ENCODE measurements at regions not wholly inside any gene's neighbourhood (a gene's known extent, or its start where the extent isn't known, plus 50 kb on each side); places are given as distances from the start of the nearest gene placed in this dataset.

GRCh38 chr7:53658951-53659350, 623.5 kb downstream of the POM121L12 start:
- intact Hi-C loops (cut with micrococcal nuclease; ENCODE audit: unreplicated experiment): no loop called here
- POLR2A ChIA-PET: no interaction called here
- H3K27me3 ChIP-seq (ENCODE audit: control insufficient read depth in 1 of 2, insufficient read depth in 2 of 2, low read length in 2 of 2): no peaks in the 10 kb centered on the region
- FAIRE-seq (no peak), DNase-seq (ENCODE audit: low spot score) (no peak), ATAC-seq (no peak)
- H3K4me2 ChIP-seq (ENCODE audit: low read depth, low read length): no peak overlapping the region
- no TSS peak for BruUV-seq (replicated peaks)
- H2AFZ ChIP-seq (ENCODE audit: low read length): no peak overlapping the region
- H3K4me1 ChIP-seq (ENCODE audit: insufficient read depth, low read length): no peaks in the 10 kb centered on the region
- CTCF ChIA-PET (ENCODE audit: low intra/inter-chr PET ratio, low total read pairs): no interaction called here
- H3K4me3 ChIP-seq (replicated peaks in 1 of 3; ENCODE audit: insufficient read depth in 1 of 3, low read depth in 2 of 3, low read length in 3 of 3): no peak overlapping the region
- peaks cover 77% of the 10 kb centered on the region for H3K9me3 ChIP-seq (ENCODE audit: low read length)
- no peak overlapping the region for H3K9ac ChIP-seq (ENCODE audit: insufficient read depth, low read depth, low read length)
- in situ Hi-C loops (cut with HindIII; ENCODE audit: extremely low pct_ligation_motif_present, low pct_unique_long_range_greater_than_20kb): no loop called here
- no peaks in the 10 kb centered on the region for H4K20me1 ChIP-seq (ENCODE audit: insufficient read depth, low read length)
- peak; percentile 34; the same call in 1 of the 2 replicates for TF ChIP-seq MAFF (IDR thresholded peaks at IDR 0.05; ENCODE audit: low read depth, low read length)
- TF ChIP-seq ZHX2 (IDR thresholded peaks at IDR 0.05; ENCODE audit: low read depth): no peak
- no peak for TF ChIP-seq ZHX2 (CRISPR knock-in tag; IDR thresholded peaks at IDR 0.05; ENCODE audit: borderline replicate concordance)
- peak; percentile 41 to 69; a peak in 3 of 4 replicates for TF ChIP-seq MAFK (conservative IDR thresholded peaks at IDR 0.05 in 1 of 2, IDR thresholded peaks at IDR 0.05 in 1 of 2; ENCODE audit: low read length in 2 of 2)
- no peaks in the 10 kb centered on the region for H3K79me2 ChIP-seq (ENCODE audit: insufficient read depth, low read length)
- no peak overlapping the region for H3K27ac ChIP-seq (ENCODE audit: extremely low read length, insufficient read depth, low read length)
- WGBS (ENCODE audit: low lambda C conversion rate): under 1% methylated on average over 3 of the region's 3 CpGs
- no peaks in the 10 kb centered on the region for H3K36me3 ChIP-seq (replicated peaks in 1 of 2; ENCODE audit: control insufficient read depth in 1 of 2, insufficient read depth in 2 of 2, low read length in 2 of 2)
